HG02840 (cell line): ENCODE measurements at regions not wholly inside any gene's neighbourhood (a gene's known extent, or its start where the extent isn't known, plus 50 kb on each side); places are given as distances from the start of the nearest gene placed in this dataset.
"Not testable (repeated sequence)": the region's sequence is repeated elsewhere in the genome, so short reads cannot be mapped to it uniquely, and the experiment has no call there.

Experiments used
- ATAC-seq: cut with Tn5 transposase; IDR thresholded peaks from one replicate; pipeline ENCODE4 v1.9.1; 2021; ENCODE audit warnings: mild to moderate bottlenecking, moderate library complexity, moderate number of reproducible peaks; ENCODE audit not compliant: unreplicated experiment, low FRiP score

GRCh38 chr15:85263842-85264440 is 116.5 kb upstream of the AKAP13 start:
- ATAC-seq = not testable (repeated sequence)

DNA sequence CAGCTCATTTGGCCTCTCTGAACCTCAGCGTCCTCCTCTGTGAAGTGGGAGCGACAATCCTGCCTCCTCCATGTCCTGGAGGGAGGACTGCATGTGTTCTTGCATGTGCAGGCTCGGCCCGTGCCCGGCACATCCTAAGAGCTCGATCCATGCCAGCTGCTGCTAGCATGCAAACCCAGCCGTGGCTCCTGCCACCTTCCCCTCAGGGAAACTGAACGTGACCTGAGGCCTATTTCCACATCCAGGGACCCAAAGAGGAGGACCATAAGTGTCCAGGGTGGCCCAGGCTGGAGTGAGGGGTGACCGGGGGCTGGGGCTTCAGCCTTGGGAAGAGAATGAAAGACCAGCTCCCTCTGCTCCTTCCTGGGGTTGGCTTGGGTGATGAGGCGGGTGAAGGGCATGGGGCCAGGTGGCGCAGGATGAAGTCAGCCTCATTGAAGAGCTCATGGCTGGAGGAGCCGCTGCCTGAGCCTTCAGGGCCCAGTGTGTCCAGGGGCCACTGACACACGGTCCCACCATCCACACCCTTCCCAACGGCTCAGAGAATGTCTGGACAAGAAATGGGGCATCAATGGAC is 115.7 kb upstream of the AKAP13 start:
- not testable (repeated sequence) for ATAC-seq

GRCh38 chr15:85267158-85267857 is 113.1 kb upstream of the AKAP13 start:
- ATAC-seq = not testable (repeated sequence)

DNA sequence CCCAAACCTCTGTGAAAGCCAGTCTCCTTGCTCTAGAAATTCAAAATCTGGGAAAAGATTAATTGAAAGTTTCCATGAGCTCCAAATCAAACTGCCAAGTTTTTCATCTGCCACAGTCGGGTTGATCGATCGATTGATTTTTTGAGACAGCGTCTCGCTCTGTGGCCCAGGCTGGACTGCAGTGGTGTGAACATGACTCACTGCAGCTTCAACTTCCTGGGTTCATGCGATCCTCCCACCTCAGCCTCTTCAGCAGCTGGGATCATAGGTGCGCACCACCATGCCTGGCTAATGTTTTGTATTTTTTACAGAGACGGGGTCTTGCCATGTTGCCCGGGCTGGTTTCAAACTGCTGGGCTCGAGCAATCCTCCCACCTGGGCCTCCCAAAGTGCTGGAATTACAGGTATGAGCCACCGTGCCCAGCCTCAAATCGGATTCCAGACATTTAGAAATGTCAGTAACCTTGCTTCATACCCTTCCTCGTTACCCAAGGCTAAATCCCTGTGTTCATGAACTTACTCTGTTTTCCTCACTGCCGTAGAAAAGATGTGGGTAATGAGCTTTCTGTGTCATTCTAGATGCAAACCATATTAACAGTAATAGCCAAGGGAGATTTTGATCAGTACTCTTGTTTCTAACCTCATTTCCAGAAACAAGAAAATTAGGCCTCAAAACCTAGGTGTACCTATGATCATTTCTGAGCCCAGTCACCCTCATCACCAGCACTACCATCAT is 105.9 kb upstream of the AKAP13 start:
- no peak for ATAC-seq

DNA sequence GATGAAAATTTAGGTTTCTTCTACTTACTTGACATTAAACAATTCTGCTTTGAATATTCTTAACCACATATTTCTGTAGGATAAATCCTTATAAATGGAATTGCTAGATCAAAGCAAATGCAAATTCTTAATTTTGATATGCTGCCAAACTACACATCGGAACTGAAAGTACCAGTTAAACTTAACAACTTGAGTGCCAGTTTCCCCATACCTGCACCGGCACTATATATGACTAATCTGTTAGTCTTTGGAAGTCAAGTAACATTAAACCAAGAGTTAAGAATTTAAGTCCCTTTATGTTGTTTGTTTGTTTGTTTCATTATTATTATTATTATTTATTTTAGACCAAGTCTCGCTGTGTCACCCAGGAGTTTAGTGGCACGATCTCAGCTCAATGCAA is 103.9 kb upstream of the AKAP13 start:
- ATAC-seq = no peak

DNA sequence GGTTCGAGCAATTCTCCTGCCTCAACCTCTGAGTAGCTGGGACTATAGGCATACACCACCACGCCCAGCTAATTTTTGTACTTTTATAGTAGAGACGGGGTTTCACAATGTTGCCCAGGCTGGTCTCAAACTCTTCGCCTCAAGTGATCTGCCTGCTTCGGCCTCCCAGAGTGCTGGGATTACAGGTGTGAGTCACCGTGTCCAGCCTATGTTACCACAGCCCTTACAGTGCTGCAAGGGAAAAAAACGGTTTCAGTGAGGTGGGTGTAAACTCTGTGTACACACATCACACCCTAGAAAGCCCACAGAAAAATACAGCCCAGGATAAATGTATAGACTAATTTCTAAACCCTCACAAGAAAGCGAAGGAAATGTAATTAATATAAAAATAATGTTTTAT is 103.5 kb upstream of the AKAP13 start:
- no peak for ATAC-seq

- ATAC-seq = no peak
Observed at GRCh38 chr15:85277847-85278370, 102.5 kb upstream of the AKAP13 start.

- ATAC-seq = no peak
Observed at GRCh38 chr15:85280203-85280602, 100.2 kb upstream of the AKAP13 start.

DNA sequence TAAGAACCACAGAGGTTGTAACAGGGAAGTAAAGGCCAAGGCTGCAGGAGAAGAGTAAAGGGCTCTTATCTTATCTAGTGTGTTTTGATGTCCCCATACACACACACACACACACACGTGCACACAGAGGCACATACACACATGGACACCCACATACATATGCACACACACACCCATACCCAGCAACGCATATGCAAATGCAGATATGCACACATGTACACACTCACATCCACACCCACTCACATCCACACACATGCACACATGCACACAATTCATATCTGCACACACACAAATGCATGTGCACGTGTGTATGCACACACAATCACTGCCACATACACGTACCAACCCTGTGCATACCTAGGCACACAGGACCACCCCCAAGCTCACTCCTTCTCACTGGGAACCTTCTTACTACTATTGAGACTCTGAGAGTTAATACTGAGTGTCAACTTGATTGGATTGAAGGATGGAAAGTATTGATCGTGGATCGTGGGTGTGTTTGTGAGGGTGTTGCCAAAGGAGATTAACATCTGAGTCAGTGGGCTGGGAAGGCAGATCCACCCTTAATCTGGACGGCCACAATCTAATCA is 99.0 kb upstream of the AKAP13 start:
- ATAC-seq = no peak

- no peak for ATAC-seq
Observed at GRCh38 chr15:85282504-85283115, 97.8 kb upstream of the AKAP13 start.

DNA sequence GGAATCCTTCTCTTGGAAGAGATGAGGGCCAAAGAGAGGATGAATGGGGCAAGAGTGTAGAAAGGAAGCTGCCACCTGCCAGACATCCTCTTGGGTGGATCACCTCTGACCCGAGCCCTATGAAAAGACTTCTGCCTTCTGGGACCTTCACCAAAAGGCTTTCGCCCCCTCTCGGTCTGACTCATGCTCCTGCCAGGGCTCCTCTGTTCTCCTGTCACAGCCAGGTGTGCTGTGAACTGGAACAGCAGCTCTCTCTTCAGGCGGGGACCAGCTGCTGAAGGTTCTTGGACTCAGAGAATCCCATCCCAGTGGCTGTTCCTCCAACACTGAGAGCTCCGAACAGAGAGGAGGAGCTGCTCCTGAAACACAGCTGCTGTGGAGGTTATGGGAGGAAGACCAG is 96.6 kb upstream of the AKAP13 start:
- ATAC-seq = not testable (repeated sequence)

DNA sequence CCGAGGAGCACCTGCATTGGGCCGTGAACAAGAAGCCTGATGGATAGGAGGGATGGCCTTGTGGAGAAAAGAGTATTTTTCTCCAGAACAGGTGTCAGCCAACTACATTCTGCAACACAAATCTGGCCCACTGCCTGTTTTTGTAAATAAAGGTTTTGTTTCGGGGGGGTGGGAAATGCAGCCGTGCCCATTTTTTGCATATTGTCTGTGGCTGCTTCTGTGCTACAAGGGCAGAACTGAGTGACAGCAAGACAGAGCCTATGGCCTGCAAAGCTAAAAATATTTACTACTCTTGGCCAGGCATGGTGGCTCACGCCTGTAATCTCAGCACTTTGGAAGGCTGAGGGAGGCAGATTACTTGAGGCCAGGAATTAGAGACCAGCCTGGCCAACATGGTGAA is 95.9 kb upstream of the AKAP13 start:
- peak; percentile 62 for ATAC-seq

DNA sequence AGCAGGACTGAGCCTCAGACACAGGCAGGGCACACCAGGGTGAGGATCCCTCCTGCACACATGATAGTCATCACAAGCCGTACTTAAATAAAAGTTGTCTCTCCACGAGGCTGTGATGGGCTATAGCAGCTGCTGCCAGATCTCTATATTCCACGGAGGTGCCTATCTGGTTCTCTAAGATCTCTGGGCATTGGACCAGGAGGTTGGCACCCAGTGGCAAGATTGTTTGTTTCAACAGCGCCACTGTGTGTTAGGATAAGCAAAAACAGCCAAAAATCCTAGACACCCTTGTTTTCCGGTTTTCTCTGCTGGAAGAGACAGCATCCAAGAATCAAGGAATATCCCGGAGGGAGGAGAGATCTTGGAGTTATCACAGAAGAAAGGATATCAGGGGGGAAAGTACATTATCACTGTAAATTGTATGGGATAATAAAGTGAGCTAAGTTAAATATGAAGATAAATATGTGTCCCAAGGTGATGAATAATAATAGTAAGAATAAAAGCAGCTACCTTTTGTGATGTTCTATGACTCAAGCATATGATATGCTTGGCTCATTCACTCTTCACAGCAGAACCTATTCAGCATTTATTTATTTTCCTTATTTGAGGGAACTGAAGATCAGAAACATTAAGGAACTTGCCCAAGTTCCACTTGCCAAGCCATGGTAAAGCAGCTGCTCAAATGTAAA is 90.6 kb upstream of the AKAP13 start:
- ATAC-seq = no peak

GRCh38 chr15:85292583-85292982 is 87.8 kb upstream of the AKAP13 start:
- ATAC-seq = not testable (repeated sequence)

GRCh38 chr15:85296615-85297402 is 83.6 kb upstream of the AKAP13 start:
- ATAC-seq = peak; percentile 90

DNA sequence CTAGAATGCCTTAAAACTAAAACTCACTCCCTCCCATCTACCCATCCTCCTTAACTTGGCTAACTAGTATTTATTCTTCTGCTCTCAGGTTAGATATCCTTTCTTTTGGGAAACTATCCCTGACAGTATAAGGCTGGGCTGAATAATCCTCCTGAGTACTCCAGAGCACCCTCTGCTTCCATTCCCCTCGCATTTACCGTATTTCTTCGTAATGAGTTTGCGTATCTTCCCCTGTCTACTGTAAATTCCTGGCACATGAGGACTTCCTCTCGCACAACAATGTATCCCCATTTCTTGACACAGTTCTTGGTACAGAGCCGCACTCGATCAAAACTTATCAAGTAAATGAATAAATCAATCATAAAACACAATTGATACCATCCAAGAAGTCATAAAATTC is 82.9 kb upstream of the AKAP13 start:
- ATAC-seq = no peak

DNA sequence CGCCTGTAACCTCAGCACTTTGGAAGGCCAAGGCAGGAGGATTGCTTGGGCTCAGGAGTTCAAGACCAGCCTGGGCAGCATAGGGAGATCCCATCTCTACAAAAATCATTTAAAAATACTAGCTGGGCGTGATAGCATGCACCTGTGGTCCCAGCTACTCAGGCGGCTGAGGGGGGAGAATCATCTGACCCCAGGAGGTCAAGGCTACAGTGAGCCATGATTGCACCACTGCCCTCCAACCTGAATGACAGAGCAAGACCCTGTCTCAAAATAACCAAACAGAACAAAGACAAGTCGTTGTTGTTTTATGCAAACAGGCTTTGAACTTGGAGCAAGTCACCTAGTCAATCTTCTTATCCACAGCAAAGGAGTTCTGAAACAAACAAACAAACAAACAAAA is 82.0 kb upstream of the AKAP13 start:
- ATAC-seq = no peak

GRCh38 chr15:85298941-85299340 is 81.5 kb upstream of the AKAP13 start:
- ATAC-seq = no peak

DNA sequence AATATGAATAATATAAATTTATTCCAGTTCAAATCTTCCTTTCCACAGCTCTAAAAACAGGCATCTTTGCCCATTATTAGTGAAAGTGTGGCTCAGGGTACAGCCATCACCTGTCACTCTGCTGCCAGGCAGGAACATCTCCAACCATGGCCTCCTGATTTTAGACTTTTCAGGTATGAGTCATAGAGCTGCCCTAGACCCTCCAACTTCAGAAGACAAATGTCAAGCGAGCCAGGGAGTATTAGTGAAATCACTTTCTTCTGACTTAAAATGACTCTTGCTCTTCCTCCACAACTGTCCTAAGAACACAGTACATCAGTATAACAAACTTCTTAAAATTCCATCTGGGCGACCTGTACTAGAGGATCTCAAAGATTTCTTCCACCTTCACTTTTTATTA is 78.1 kb upstream of the AKAP13 start:
- ATAC-seq = no peak
